HG02884 (cell line): ENCODE measurements at regions not wholly inside any gene's neighbourhood (a gene's known extent, or its start where the extent isn't known, plus 50 kb on each side); places are given as distances from the start of the nearest gene placed in this dataset.
A peak's percentile ranks its signal among the peaks of the same experiment; 100 is the strongest.
"Not testable (repeated sequence)": the region's sequence is repeated elsewhere in the genome, so short reads cannot be mapped to it uniquely, and the experiment has no call there.

Source experiments
- ATAC-seq: cut with Tn5 transposase; IDR thresholded peaks from one replicate; pipeline ENCODE4 v1.9.1; 2021; ENCODE audit warnings: mild to moderate bottlenecking, moderate library complexity; ENCODE audit not compliant: unreplicated experiment

- ATAC-seq = no peak
Observed at GRCh38 chrX:69065451-69065850, 99.8 kb downstream of the PJA1 start.

GRCh38 chrX:69063486-69063885 is 101.8 kb downstream of the PJA1 start:
- ATAC-seq = no peak

GRCh38 chrX:69062493-69062892 is 102.8 kb downstream of the PJA1 start:
- ATAC-seq = no peak

GRCh38 chrX:69060631-69061408 is 104.4 kb downstream of the PJA1 start:
- ATAC-seq = no peak

GRCh38 chrX:69055193-69055592 is 110.1 kb downstream of the PJA1 start:
- ATAC-seq = no peak

GRCh38 chrX:69054497-69054896 is 110.8 kb downstream of the PJA1 start:
- ATAC-seq = not testable (repeated sequence)

GRCh38 chrX:69051901-69052300 is 113.4 kb downstream of the PJA1 start:
- ATAC-seq = peak; percentile 73

- no peak for ATAC-seq
Observed at GRCh38 chrX:69050051-69050765, 115.0 kb downstream of the PJA1 start.

GRCh38 chrX:69046996-69047490 is 118.2 kb downstream of the PJA1 start:
- no peak for ATAC-seq

- no peak for ATAC-seq
Observed at GRCh38 chrX:69045616-69046345, 119.5 kb downstream of the PJA1 start.

GRCh38 chrX:69038816-69039215 is 126.4 kb downstream of the PJA1 start:
- no peak for ATAC-seq

- ATAC-seq = no peak
Observed at GRCh38 chrX:69038188-69038587, 127.1 kb downstream of the PJA1 start.

GRCh38 chrX:69037786-69038185 is 127.5 kb downstream of the PJA1 start:
- no peak for ATAC-seq

GRCh38 chrX:69036674-69037573 is 128.3 kb downstream of the PJA1 start:
- no peak for ATAC-seq

GRCh38 chrX:69034451-69034850 is 130.8 kb downstream of the PJA1 start:
- no peak for ATAC-seq

GRCh38 chrX:69033936-69034335 is 131.3 kb downstream of the PJA1 start:
- no peak for ATAC-seq

GRCh38 chrX:69032601-69033000 is 132.7 kb downstream of the PJA1 start:
- no peak for ATAC-seq

GRCh38 chrX:69031971-69032391 is 133.3 kb downstream of the PJA1 start:
- no peak for ATAC-seq

GRCh38 chrX:69031181-69031580 is 134.1 kb downstream of the PJA1 start:
- no peak for ATAC-seq

- ATAC-seq = no peak
Observed at GRCh38 chrX:69029771-69030170, 135.5 kb downstream of the PJA1 start.

- no peak for ATAC-seq
Observed at GRCh38 chrX:69028761-69029120, 136.5 kb downstream of the PJA1 start.
